Transverse colon (tissue), 4 donors: ENCODE measurements at regions not wholly inside any gene's neighbourhood (a gene's known extent, or its start where the extent isn't known, plus 50 kb on each side); places are given as distances from the start of the nearest gene placed in this dataset.

Experiments used
- CTCF ChIP-seq, 5 experiments: fragments of 200-600 bp in 3 of 5; fragments of 450-650 bp in 2 of 5; sonication (generic) in 3 of 5; IDR thresholded peaks; 1 replicate in 2 of 5; 2 replicates in 3 of 5; pipeline ENCODE4 v1.5.1; 2016 to 2017; ENCODE audit warnings: antibody characterized with exemption in 5 of 5, inconsistent platforms in 3 of 5, mild to moderate bottlenecking in 2 of 5, moderate library complexity in 1 of 5
- POLR2A ChIP-seq: fragments of 450-650 bp; IDR thresholded peaks from one replicate; pipeline ENCODE4 v1.6.1; 2016; ENCODE audit warnings: antibody characterized with exemption, mild to moderate bottlenecking, moderate library complexity
- POLR2AphosphoS5 ChIP-seq, 3 donors: sonication (generic); formaldehyde crosslinking; IDR thresholded peaks; one replicate each; pipeline ENCODE4 v1.6.1; 2016; ENCODE audit warnings: antibody characterized with exemption in 3 of 3

- TF ChIP-seq CTCF (IDR thresholded peaks at IDR 0.05) (no peak), POLR2AphosphoS5 (IDR thresholded peaks at IDR 0.05) (no peak), POLR2A (no peak)
Observed at GRCh38 chr3:190989218-190989617, 126.7 kb upstream of the GMNC start.
